ENCODE measurements at regions not wholly inside any gene's neighbourhood (a gene's known extent, or its start where the extent isn't known, plus 50 kb on each side); places are given as distances from the start of the nearest gene placed in this dataset.

DNA sequence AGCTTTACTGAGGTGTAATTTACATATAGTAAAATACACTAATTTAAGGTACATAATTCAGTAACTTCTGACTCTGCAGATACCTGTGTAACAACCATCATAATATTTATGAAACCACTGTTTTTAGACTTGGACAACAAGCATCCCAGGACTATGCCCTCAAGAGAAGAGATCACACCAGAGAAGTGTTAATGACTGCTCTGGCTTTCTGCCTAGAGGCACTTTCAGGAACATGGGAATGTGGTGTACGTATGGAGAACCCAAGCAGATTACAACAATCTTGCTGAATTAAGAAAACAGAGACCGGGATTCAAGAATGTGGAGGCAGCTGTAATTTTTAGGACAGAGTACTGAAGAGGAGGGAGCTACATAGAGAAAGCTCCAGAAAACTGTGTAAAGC is 475.2 kb downstream of the LPIN1 start:
- DNase-seq: no peak

DNA sequence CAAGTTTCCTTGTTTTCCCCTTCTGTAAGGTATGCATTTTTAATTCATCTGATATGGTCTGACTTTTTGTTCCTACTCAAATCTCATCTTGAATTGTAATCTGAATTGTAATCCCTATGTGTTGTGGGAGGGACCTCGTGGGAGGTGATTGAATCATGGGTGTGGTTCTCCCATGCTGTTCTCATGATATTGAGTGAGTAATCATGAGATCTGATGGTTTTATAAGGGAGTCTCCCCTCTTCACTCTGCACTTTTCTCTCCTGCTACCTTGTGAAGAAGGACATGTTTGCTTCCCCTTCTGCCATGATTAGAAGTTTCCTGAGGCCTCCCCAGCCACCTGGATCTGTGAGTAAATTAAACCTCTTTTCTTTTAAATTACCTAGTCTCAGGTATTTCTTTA is 476.1 kb downstream of the LPIN1 start:
- no peak for DNase-seq

GRCh38 chr2:12223732-12224131 is 477.3 kb downstream of the LPIN1 start:
- DNase-seq: no peak

DNA sequence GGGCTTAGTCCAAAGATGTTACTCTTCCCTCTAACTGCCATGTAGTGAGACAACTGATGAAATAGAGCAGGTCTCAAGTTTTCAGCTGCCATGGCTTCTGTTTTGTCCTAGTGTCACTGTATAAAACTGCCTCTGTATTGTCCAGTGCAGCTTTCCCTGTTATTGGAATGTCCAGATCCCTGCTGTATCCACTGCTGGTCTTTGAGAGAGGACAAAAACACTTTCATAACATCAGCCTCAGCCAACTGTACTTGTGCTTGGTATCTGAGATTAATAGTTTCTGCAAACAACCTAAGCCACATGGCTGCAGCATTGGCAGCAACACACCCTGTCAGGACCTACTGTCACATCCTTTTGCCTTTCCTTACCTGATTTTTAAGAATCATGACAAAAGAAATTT is 480.2 kb downstream of the LPIN1 start:
- DNase-seq: no peak

- no peak for DNase-seq
Observed at GRCh38 chr2:12227941-12228608, 481.6 kb downstream of the LPIN1 start.

DNA sequence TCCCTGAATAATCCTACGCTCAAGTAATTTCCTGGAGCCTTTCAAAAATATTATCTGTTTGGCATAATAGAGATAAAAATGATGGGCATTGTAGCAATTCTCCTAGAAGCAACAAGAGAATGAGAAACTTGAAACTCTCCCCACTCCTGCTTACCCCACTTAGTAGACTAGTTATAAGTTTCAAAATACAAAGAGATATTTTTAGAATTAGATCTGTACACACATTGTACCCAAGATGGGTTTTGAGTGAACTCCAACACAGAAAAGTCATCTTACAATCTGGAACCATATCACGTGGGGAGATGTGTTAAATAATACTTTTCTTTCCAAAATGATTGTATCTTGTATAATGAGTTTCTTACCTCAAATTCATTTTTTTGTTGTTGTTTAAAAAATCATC is 484.9 kb downstream of the LPIN1 start:
- DNase-seq: no peak

DNA sequence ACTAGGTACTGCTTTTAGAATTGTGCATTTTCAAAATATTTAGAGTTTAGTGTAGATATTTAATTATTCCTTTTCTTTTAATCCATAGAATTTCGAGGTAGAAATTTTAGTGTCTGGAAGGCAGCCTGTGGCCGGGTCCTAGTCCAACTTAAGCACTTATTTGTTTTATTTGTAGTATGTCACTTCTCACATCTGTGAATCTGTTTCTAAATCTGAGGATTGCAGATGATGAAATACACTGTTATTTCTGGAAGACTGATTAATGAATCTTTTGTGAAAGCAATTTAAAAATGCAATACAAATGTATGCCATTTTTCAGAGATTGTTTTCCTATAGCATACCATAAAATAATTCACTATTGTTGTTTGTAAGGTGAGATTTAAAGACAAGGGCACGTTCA is 483.9 kb upstream of the TRIB2 start:
- no peak for DNase-seq

- no peak for DNase-seq
Observed at GRCh38 chr2:12236136-12236844, 480.4 kb upstream of the TRIB2 start.

DNA sequence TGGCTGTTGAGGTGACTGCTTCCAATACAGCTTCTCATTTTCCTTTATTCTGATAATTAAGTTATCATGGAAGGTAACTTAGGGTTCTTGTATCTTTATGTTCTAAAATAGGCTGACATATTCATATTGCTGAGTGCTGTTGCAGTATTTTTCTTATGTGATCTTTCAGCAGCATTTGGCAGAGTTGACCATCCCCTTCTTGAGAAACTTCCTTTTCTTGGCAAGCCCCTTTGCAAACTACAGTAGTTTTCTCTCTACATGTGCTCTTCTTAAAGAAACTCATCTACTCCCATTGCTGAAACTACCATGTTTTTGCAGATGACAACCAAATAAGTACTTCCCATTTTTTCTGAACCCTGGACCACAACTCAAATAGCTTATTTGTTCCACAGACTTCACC is 476.5 kb upstream of the TRIB2 start:
- no peak for DNase-seq

- no peak for DNase-seq
Observed at GRCh38 chr2:12243381-12243780, 473.4 kb upstream of the TRIB2 start.

DNA sequence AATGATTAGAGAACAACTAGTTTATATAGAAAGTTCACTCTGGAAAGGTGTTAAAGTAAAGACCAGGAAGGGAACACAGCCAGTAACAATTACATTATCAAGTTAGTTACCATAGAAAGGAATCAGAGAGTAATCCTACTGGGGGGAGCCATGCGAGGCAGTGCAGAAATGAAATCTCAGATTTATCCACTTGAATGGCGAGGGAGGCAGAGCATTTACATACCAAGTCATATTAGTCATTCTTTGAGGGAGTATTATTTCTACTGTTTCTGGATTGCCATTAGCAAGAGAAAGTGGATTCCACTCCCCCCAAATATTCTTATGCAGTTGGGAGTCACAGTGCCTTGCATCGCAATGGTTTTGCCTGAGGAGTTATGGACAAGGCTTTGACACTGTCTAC is 472.7 kb upstream of the TRIB2 start:
- no peak for DNase-seq

- DNase-seq: no peak
Observed at GRCh38 chr2:12251121-12251520, 465.6 kb upstream of the TRIB2 start.

DNA sequence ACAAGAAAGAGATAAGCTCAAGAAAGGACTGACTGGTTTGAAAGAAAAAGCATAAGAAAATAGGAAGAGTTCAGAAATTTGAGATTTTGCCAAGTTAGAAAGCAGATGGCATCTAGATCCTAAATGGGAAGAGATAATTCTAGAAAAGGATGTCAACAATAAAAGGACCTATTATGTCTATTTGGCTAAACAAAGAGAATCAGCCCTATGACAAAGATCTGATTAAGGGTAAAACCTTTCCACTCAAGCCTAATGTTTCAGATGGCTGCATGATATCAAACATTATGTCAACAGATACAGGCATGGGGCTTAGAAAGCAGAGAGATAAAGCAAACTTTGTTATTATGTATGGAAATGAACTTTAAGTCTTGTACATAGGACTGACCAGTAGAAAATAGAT is 465.0 kb upstream of the TRIB2 start:
- DNase-seq: no peak

DNA sequence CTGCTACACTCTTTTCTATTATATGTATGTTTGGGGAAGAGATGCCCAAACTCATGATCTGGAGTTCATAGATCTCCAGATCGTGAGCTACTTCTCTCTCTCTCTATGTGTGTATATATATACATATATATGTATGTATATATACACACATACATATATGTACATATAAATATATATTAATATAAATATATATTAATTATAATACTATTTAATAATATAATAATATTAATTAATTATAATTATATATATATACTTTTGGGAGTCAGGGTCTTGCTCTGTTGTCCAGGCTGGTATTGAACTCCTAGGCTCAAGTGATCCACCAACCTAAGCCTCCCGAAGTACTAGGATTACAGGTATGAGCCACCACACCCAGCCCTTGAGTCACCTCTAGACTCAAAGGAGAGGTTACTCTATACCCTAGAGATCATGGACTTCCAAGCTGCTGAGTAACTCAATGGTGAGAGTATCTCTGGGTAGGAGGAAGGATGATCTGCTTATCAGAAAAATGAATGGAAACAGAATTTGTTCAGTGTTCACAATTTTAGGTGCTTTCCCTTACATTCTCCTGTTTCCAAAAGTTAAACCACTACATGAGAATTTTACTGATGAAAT is 463.5 kb upstream of the TRIB2 start:
- no peak for DNase-seq

DNA sequence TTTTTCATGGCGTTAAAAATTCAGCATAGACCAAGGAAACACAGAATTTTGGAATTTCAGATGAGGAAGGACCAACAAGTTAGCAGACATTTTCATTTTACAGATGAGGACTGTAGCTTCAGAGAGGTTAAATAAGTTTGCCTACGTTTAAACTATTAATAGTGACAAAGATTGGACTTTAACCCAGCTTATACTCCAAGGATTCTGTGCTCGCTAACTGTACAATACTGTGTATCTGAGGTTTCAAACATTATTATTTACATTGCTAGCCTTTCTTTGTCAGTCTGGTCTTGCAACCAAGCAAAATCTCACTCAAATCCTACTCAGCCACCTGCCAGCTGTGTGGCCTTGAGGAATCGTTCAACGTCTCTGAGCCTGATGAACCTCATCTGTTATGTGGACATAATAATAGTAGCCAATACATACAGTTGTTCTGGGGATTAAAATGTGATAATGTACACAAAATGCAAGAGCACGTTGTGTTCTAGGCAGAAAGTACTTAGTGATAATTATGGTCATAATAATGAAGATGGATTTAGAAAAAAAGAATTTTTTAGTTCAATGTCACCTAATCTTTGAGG is 462.4 kb upstream of the TRIB2 start:
- DNase-seq: no peak

- DNase-seq: no peak
Observed at GRCh38 chr2:12256206-12256605, 460.5 kb upstream of the TRIB2 start.

DNA sequence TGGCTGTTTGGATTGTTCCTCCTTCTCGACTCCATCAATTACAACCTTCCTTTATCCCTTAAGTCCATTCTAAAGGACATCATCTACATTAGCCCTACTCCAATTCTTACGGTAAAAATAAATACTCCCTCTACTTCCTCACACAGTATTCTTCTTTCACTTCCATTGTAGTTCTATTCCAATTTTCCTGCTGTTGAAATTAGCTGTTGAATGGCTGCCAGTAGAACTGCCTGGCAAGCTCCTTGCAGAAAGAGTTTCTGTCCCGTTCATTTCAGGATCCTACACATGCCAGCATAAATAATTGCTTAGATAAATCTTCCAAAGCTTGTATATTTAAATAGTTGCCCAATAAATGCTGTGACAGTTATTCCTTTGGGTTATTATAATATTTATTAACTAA is 459.3 kb upstream of the TRIB2 start:
- DNase-seq: no peak

- no peak for DNase-seq
Observed at GRCh38 chr2:12259493-12259892, 457.2 kb upstream of the TRIB2 start.

- no peak for DNase-seq
Observed at GRCh38 chr2:12261986-12262680, 454.6 kb upstream of the TRIB2 start.

GRCh38 chr2:12262681-12263436 is 453.9 kb upstream of the TRIB2 start:
- no peak for DNase-seq

GRCh38 chr2:12263730-12264129 is 453.0 kb upstream of the TRIB2 start:
- DNase-seq: no peak

- DNase-seq: no peak
Observed at GRCh38 chr2:12264146-12264545, 452.6 kb upstream of the TRIB2 start.

- no peak for DNase-seq
Observed at GRCh38 chr2:12265646-12266045, 451.1 kb upstream of the TRIB2 start.
